GM18858 (cell line): ENCODE measurements at regions not wholly inside any gene's neighbourhood (a gene's known extent, or its start where the extent isn't known, plus 50 kb on each side); places are given as distances from the start of the nearest gene placed in this dataset.

Experiments used
- ATAC-seq: cut with Tn5 transposase; IDR thresholded peaks from one replicate; pipeline ENCODE4 v1.9.1; 2021; ENCODE audit not compliant: unreplicated experiment

- no peak for ATAC-seq
Measured at GRCh38 chr3:99016452-99016851, 115.0 kb upstream of the DCBLD2 start.

GRCh38 chr3:99013777-99014315, 112.4 kb upstream of the DCBLD2 start:
- no peak for ATAC-seq

- no peak for ATAC-seq
Measured at GRCh38 chr3:99013077-99013476, 111.6 kb upstream of the DCBLD2 start.

GRCh38 chr3:99012051-99012450, 110.6 kb upstream of the DCBLD2 start:
- peak; percentile 94 for ATAC-seq

GRCh38 chr3:99009851-99010250, 108.4 kb upstream of the DCBLD2 start:
- ATAC-seq: no peak

- no peak for ATAC-seq
Measured at GRCh38 chr3:99006686-99007085, 105.2 kb upstream of the DCBLD2 start.

GRCh38 chr3:98999675-99000074, 98.2 kb upstream of the DCBLD2 start:
- ATAC-seq: no peak

GRCh38 chr3:98994128-98994762, 92.8 kb upstream of the DCBLD2 start:
- ATAC-seq: no peak

GRCh38 chr3:98991393-98991792, 89.9 kb upstream of the DCBLD2 start:
- no peak for ATAC-seq

GRCh38 chr3:98990657-98991056, 89.2 kb upstream of the DCBLD2 start:
- ATAC-seq: no peak

GRCh38 chr3:98986073-98986472, 84.6 kb upstream of the DCBLD2 start:
- ATAC-seq: no peak

- no peak for ATAC-seq
Measured at GRCh38 chr3:98985431-98985830, 83.9 kb upstream of the DCBLD2 start.

GRCh38 chr3:98984024-98984423, 82.5 kb upstream of the DCBLD2 start:
- no peak for ATAC-seq

- ATAC-seq: no peak
Measured at GRCh38 chr3:98982351-98982750, 80.9 kb upstream of the DCBLD2 start.

- ATAC-seq: peak; percentile 91
Measured at GRCh38 chr3:98980915-98981596, 79.6 kb upstream of the DCBLD2 start.

GRCh38 chr3:98979296-98979695, 77.8 kb upstream of the DCBLD2 start:
- no peak for ATAC-seq

- no peak for ATAC-seq
Measured at GRCh38 chr3:98978068-98978811, 76.7 kb upstream of the DCBLD2 start.

GRCh38 chr3:98977520-98977919, 76.0 kb upstream of the DCBLD2 start:
- ATAC-seq: no peak

GRCh38 chr3:98974442-98974841, 72.9 kb upstream of the DCBLD2 start:
- no peak for ATAC-seq

GRCh38 chr3:98972720-98973119, 71.2 kb upstream of the DCBLD2 start:
- ATAC-seq: no peak

GRCh38 chr3:98972155-98972554, 70.7 kb upstream of the DCBLD2 start:
- ATAC-seq: no peak

GRCh38 chr3:98971169-98971681, 69.7 kb upstream of the DCBLD2 start:
- no peak for ATAC-seq
